Uterus (tissue), 2 donors: ENCODE measurements at regions not wholly inside any gene's neighbourhood (a gene's known extent, or its start where the extent isn't known, plus 50 kb on each side); places are given as distances from the start of the nearest gene placed in this dataset.

ENCODE experiments used
- CTCF ChIP-seq, 4 experiments: fragments of 200-600 bp in 2 of 4; fragments of 450-650 bp in 2 of 4; sonication (generic) in 2 of 4; IDR thresholded peaks; one replicate each; pipeline ENCODE4 v1.5.1; 2016 to 2019; ENCODE audit warnings: antibody characterized with exemption in 4 of 4, mild to moderate bottlenecking in 2 of 4, moderate library complexity in 1 of 4
- POLR2A ChIP-seq, 2 donors: fragments of 450-650 bp; IDR thresholded peaks; one replicate each; pipeline ENCODE4 v1.6.1; 2016; ENCODE audit warnings: antibody characterized with exemption in 2 of 2, mild to moderate bottlenecking in 1 of 2, moderate library complexity in 1 of 2

DNA sequence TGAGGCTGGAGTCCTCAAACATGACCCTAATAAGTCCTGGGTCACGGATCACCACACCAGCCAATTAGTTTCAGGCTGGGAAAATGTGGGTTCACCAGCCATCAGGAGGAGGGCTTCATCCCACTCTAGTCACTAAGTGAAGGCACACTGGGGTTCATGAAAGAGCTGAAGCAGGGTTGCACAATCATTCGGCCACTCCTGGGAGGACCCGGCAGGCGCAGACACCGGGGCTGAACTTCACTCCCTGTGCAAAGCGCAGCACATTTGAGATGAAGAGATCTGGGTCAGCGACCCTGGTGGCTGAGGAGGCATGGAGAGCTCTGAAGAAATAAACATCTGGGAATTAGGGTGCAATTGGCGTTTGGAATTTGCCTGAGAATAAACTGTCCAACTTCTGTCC, 684.4 kb upstream of the SALL3 start:
- TF ChIP-seq POLR2A (IDR thresholded peaks at IDR 0.05), result no peak
- no peak for TF ChIP-seq CTCF (IDR thresholded peaks at IDR 0.05)
